Mucosa of descending colon (tissue), 3 donors: ENCODE measurements at regions not wholly inside any gene's neighbourhood (a gene's known extent, or its start where the extent isn't known, plus 50 kb on each side); places are given as distances from the start of the nearest gene placed in this dataset.

Experiments
- ATAC-seq: fragments of 200-7000 bp; cut with Tn5 transposase; one replicate; pipeline ENCODE4 v1.9.1; 2020; ENCODE audit warnings: mild to moderate bottlenecking, moderate library complexity
- DNase-seq, 3 donors: peaks; one replicate each; pipeline ENCODE4 v3.0.0-alpha.2; 2020
- H3K36me3 ChIP-seq: fragments of 200-600 bp; one replicate; pipeline ENCODE4 v1.8.0; 2021; ENCODE audit warnings: low read depth, mild to moderate bottlenecking
- H3K4me1 ChIP-seq: fragments of 200-600 bp; one replicate; pipeline ENCODE4 v1.8.0; 2021; ENCODE audit warnings: low read depth, mild to moderate bottlenecking
- H3K4me3 ChIP-seq: fragments of 200-600 bp; one replicate; pipeline ENCODE4 v1.8.0; 2021; ENCODE audit warnings: mild to moderate bottlenecking
- H3K9me3 ChIP-seq: fragments of 200-600 bp; one replicate; pipeline ENCODE4 v1.8.0; 2021; ENCODE audit warnings: mild to moderate bottlenecking
- CTCF ChIP-seq: fragments of 200-600 bp; IDR thresholded peaks from one replicate; pipeline ENCODE4 v1.8.0; 2022; ENCODE audit warnings: antibody characterized with exemption, mild to moderate bottlenecking
- intact Hi-C, 2 donors: fragments of 100-400 bp; cut with DNase I in 1 of 2; cut with micrococcal nuclease in 1 of 2; formaldehyde crosslinking; loops; one replicate each; pipeline versions ENCODE4 v1.11.0 to v1.11.1; 2022; cut with DNase I, micrococcal nuclease
- donor health status: DM: no; HTN: no; CAD: no; lungs with moderate emphysema.
- donor health status: DM: no; HTN: no; CAD: no.
- donor health status: DM: no; HTN: yes; CAD: no.

- Histone ChIP-seq H3K9me3 (no peaks in the 10 kb centered on the region), H3K4me3 (no peak overlapping the region), H3K36me3 (no peaks in the 10 kb centered on the region), H3K4me1 (no peaks in the 10 kb centered on the region)
- DNase-seq (no peak), ATAC-seq (no peak)
- no peak for TF ChIP-seq CTCF
- intact Hi-C loops: no loop called here
These were observed 118.7 kb upstream of the GDF10 start for GRCh38 chr10:47181052-47181849.

GRCh38 chr10:47182934-47183703, 116.9 kb upstream of the GDF10 start:
- ATAC-seq: peak; percentile 42

GRCh38 chr10:47183704-47184041, 116.3 kb upstream of the GDF10 start:
- no peak for ATAC-seq

More at GRCh38 chr10:47182934-47183703, 116.9 kb upstream of the GDF10 start:
- Histone ChIP-seq H3K4me3 (no peak overlapping the region), H3K4me1 (no peaks in the 10 kb centered on the region), H3K9me3 (no peaks in the 10 kb centered on the region), H3K36me3 (no peaks in the 10 kb centered on the region)
- TF ChIP-seq CTCF: no peak
- intact Hi-C loops: no loop called here
- no peak for DNase-seq

GRCh38 chr10:47184273-47184672, 115.7 kb upstream of the GDF10 start:
- H3K4me3 ChIP-seq: no peak overlapping the region
- no peaks in the 10 kb centered on the region for H3K4me1 ChIP-seq
- DNase-seq: no peak
- TF ChIP-seq CTCF: no peak
- no peaks in the 10 kb centered on the region for H3K9me3 ChIP-seq
- intact Hi-C loops: no loop called here
- peak; percentile 74 for ATAC-seq
- H3K36me3 ChIP-seq: no peaks in the 10 kb centered on the region

More at GRCh38 chr10:47183704-47184041, 116.3 kb upstream of the GDF10 start:
- TF ChIP-seq CTCF: no peak
- no peak for DNase-seq
- intact Hi-C loops: no loop called here
- H3K4me1 ChIP-seq: no peaks in the 10 kb centered on the region
- H3K4me3 ChIP-seq: no peak overlapping the region
- no peaks in the 10 kb centered on the region for H3K9me3 ChIP-seq
- no peaks in the 10 kb centered on the region for H3K36me3 ChIP-seq

GRCh38 chr10:47184724-47185330, 115.2 kb upstream of the GDF10 start:
- no peaks in the 10 kb centered on the region for H3K9me3 ChIP-seq
- ATAC-seq (peak; percentile 8), DNase-seq (no peak)
- H3K36me3 ChIP-seq: no peaks in the 10 kb centered on the region
- H3K4me1 ChIP-seq: peaks cover 2% of the 10 kb centered on the region
- no peak overlapping the region for H3K4me3 ChIP-seq
- no peak for TF ChIP-seq CTCF
- intact Hi-C loops: no loop called here
